ENCODE measurements at regions not wholly inside any gene's neighbourhood (a gene's known extent, or its start where the extent isn't known, plus 50 kb on each side); places are given as distances from the start of the nearest gene placed in this dataset.
"Not testable (repeated sequence)": the region's sequence is repeated elsewhere in the genome, so short reads cannot be mapped to it uniquely, and the experiment has no call there.

DNA sequence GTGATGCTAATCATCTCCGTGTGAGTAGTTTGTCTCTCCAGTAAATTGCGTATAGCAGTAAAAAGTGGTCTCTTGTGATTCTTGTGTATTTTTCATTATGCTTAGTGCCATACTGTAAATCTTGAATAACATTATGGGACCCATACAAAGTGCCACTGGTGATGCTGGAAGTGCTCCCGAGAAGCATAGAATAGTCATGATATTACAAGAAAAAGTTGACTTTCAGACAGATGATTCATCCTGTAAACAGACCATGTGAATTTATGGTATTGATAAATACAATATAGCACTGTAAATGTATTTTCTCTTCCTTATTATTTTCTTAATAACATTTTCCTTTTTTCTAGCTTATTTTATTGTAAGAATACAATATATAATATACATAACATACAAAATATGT lies 74.6 kb upstream of the CDK6 start:
- Histone ChIP-seq H3K36me3 (replicated peaks) (no peaks in the 10 kb centered on the region), H3K4me1 (0 out of 2 replicates have a peak, but pooled peaks cover 2% of the 10 kb centered on the region)

DNA sequence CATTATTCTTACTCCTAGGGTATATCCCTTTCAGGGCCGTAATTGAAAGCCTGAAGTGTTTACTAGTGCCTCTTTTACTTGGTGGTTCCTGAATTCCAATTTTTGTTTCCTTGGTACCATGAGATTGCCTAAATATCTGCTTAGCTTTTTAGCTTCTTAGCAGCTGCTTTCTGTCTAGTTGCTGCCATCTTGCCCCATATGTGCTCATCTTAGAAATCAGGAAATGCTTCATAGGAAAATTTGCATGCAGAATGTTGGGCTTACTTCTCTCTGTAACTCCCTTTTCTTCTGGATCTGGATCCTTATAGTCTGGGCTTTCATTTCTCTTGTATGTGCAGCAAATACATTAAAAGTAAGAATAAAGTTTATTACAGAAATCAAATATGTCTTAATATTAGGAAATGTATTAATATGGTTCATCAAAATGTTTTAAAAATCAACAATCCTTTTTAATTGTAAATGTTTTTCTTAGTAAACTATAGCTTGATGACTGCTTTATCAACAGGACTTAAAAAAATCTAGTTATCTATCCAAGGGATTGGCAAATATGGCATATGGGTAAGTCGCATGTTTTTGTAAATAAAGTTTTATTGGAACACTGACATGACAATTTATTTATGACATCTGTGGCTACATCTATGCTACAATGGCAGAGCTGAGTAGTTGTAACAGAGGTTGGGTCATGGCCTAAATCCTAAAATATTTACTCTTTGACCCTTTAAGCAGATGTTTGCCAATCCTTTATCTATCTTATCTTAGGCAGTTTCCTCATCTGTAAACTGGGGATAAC lies 73.5 kb upstream of the CDK6 start:
- DNase-seq (ENCODE audit: low spot score in 2 of 2) = no peak
- H3K27me3 ChIP-seq (ENCODE audit: low read depth) = no peaks in the 10 kb centered on the region; the same call in 1 of the 2 replicates
- H3K36me3 ChIP-seq (replicated peaks) = no peaks in the 10 kb centered on the region
- 0 out of 2 replicates have a peak, but pooled peaks cover 2% of the 10 kb centered on the region for H3K4me1 ChIP-seq
- H3K4me3 ChIP-seq = no peak overlapping the region
- in situ Hi-C loops (cut with MboI; ENCODE audit: low sequenced_read_pairs) = no loop called here
- H3K9me3 ChIP-seq = no peaks in the 10 kb centered on the region

More for the DNA sequence above, 74.6 kb upstream of the CDK6 start:
- no peak for DNase-seq (ENCODE audit: low spot score in 2 of 2)
- H3K9me3 ChIP-seq = no peaks in the 10 kb centered on the region
- H3K4me3 ChIP-seq = no peak overlapping the region
- no peaks in the 10 kb centered on the region; the same call in 1 of the 2 replicates for H3K27me3 ChIP-seq (ENCODE audit: low read depth)
- in situ Hi-C loops (cut with MboI; ENCODE audit: low sequenced_read_pairs) = no loop called here

DNA sequence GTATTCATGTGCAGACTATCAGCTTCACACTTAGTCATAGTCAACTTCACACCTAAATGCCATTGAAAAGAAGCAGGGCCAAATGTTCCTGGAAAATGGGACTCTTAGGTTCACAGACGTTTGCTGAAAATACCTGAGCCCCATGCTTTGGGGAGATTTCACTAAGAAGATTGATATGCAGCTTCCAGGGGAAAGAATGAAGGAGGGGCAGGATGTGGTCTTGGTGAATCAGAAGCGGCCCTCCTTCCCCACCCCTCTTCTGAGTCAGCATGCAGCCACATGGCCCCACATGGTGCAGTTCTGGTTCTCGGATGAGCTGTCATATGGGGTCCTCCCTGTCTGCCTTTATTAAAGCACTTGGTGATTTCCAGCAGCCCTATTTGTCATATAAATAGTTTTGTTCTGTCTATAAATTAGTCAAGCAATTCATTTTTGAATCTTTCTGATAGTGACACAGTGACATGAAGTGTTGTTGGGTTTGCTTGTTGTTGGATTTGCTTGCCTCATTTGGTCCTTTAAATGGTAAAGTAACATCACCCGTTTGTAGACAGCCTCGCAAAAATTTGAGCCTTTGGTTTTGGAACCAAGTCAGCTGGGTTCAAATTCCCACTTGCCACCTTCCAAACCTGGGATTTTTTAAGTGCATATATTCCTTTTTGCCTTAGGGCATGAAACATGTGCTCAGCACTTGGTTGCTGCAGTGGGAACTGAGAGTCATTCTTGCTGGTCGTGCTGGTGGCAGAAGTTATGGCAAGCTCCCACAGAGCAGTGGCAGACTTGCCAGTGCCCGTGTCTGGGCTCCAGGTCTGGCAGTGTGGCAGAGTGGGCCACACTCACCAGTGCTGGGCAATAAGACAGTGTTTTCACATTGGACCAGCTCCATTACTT lies 68.1 kb upstream of the CDK6 start:
- Histone ChIP-seq H3K4me3 (no peak overlapping the region), H3K4me1 (no peaks in the 10 kb centered on the region), H3K36me3 (replicated peaks) (no peaks in the 10 kb centered on the region), H3K9me3 (no peaks in the 10 kb centered on the region), H3K27me3 (ENCODE audit: low read depth) (peaks cover 3% of the 10 kb centered on the region; the same call in 1 of the 2 replicates)
- DNase-seq (ENCODE audit: low spot score in 2 of 2) = no peak
- in situ Hi-C loops (cut with MboI; ENCODE audit: low sequenced_read_pairs) = no loop called here

DNA sequence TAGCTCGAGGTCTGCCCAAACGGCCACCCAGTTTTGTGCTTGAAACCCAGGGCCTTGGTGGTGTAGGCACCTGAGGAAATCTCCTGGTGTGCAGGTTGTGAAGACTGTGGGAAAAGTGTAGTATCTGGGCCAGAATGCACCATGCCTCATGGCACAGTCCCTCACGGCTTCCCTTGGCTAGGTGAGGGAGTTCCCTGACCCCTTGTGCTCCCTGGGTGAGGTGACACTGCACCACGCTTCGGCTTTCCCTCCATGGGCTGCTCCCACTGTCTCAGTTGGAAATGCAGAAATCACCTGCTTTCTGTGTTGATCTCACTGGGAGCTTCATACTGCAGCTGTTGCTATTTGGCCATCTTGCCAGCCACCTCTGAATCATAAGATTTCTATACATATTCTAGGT lies 62.4 kb upstream of the CDK6 start:
- no peaks in the 10 kb centered on the region for H3K36me3 ChIP-seq (replicated peaks)
- H3K4me1 ChIP-seq = no peaks in the 10 kb centered on the region
- in situ Hi-C loops (cut with MboI; ENCODE audit: low sequenced_read_pairs) = no loop called here
- no peak for DNase-seq (ENCODE audit: low spot score in 2 of 2)
- H3K9me3 ChIP-seq = no peaks in the 10 kb centered on the region
- H3K27me3 ChIP-seq (ENCODE audit: low read depth) = 0 out of 2 replicates have a peak, but pooled peaks cover 3% of the 10 kb centered on the region
- no peak overlapping the region for H3K4me3 ChIP-seq

DNA sequence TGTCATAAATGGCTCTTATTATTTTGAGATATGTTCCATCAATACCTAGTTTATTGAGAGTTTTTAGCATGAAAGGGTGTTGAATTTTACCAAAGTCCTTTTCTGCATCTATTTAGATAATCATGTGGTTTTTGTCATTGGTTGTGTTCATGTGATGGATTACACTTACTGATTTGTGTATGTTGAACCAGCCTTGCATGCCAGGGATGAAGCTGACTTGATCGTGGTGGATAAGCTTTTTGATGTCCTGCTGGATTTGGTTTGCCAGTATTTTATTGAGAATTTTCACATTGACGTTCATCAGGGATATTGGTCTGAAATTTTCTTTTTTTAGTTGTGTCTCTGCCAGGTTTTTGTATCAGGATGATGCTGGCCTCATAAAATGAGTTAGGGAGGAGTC lies 58.5 kb upstream of the CDK6 start:
- H3K36me3 ChIP-seq (replicated peaks); H3K4me1 ChIP-seq; H3K27me3 ChIP-seq (ENCODE audit: low read depth); H3K9me3 ChIP-seq; DNase-seq (ENCODE audit: low spot score in 2 of 2); H3K4me3 ChIP-seq; in situ Hi-C loops (cut with MboI; ENCODE audit: low sequenced_read_pairs): not testable (repeated sequence)

DNA sequence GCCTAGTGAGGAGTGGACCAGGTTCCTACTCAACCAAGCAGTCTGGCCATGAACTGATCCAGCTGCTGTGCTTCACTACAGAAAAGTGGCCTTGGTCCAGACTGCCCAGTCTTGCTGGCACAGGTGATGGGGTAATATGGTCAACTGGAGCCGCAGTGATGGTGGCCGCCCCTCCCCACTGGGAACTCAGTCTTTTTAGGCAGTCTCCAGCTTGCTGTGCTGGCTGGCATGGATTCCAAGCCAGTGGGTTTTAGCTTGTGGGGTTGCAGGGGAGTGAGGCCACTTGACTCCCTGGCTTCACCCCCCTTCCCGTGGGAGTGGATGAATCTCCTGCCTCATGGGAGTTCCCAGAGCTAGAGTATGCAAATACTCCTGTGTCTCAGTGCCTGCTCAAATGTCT lies 52.7 kb upstream of the CDK6 start:
- no peaks in the 10 kb centered on the region for H3K36me3 ChIP-seq (replicated peaks)
- DNase-seq (ENCODE audit: low spot score in 2 of 2) = no peak
- no peaks in the 10 kb centered on the region; the same call in 1 of the 2 replicates for H3K27me3 ChIP-seq (ENCODE audit: low read depth)
- no peaks in the 10 kb centered on the region for H3K9me3 ChIP-seq
- no peaks in the 10 kb centered on the region for H3K4me1 ChIP-seq
- in situ Hi-C loops (cut with MboI; ENCODE audit: low sequenced_read_pairs) = no loop called here
- H3K4me3 ChIP-seq = no peak overlapping the region
